SU-DHL-6 (cell line): ENCODE measurements at regions not wholly inside any gene's neighbourhood (a gene's known extent, or its start where the extent isn't known, plus 50 kb on each side); places are given as distances from the start of the nearest gene placed in this dataset.

Experiments used
- EZH2phosphoT487 ChIP-seq: fragments of 200-600 bp; sonication (generic), shearing (Covaris generic); conservative IDR thresholded peaks from 2 replicates; pipeline ENCODE4 v1.6.1; 2018; ENCODE audit warnings: mild to moderate bottlenecking, antibody characterized with exemption, low read length, moderate library complexity, mixed read lengths
- TF ChIP-seq, protein P1 (sequence below): fragments of 200-600 bp; sonication (generic); IDR thresholded peaks from one replicate; pipeline ENCODE4 v1.5.1; 2017; ENCODE audit warnings: antibody characterized with exemption, mild to moderate bottlenecking, low read length, moderate library complexity; ENCODE audit not compliant: insufficient read depth, poor library complexity, severe bottlenecking

DNA sequence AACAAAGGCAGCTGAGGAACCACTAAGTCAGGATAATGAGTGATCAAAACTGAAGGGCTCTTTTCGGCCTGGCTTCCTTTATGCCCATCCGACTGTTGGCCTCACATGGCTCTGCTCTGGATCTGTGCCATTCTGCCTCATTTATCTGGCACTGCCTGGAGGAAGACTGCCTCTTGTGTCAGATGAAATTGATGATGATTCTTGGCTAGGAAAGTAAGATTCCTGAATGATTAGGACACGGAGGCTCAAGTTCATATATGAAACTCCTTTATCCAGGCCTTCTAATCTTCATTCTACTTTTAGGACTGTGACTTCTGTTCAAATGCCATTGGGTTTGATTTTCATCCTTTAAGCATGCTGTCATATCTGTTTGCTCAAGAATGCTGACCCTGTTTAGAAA is 475.4 kb upstream of the RPS6KA3 start:
- TF ChIP-seq, protein P1, sequence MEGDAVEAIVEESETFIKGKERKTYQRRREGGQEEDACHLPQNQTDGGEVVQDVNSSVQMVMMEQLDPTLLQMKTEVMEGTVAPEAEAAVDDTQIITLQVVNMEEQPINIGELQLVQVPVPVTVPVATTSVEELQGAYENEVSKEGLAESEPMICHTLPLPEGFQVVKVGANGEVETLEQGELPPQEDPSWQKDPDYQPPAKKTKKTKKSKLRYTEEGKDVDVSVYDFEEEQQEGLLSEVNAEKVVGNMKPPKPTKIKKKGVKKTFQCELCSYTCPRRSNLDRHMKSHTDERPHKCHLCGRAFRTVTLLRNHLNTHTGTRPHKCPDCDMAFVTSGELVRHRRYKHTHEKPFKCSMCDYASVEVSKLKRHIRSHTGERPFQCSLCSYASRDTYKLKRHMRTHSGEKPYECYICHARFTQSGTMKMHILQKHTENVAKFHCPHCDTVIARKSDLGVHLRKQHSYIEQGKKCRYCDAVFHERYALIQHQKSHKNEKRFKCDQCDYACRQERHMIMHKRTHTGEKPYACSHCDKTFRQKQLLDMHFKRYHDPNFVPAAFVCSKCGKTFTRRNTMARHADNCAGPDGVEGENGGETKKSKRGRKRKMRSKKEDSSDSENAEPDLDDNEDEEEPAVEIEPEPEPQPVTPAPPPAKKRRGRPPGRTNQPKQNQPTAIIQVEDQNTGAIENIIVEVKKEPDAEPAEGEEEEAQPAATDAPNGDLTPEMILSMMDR = no peak
- no peak for TF ChIP-seq EZH2phosphoT487
